ENCODE measurements at regions not wholly inside any gene's neighbourhood (a gene's known extent, or its start where the extent isn't known, plus 50 kb on each side); places are given as distances from the start of the nearest gene placed in this dataset.

- Histone ChIP-seq H3K36me3 (replicated peaks) (no peaks in the 10 kb centered on the region), H3K4me3 (ENCODE audit: low read depth, low read length) (no peak overlapping the region), H3K27ac (no peak overlapping the region), H3K27me3 (replicated peaks) (no peaks in the 10 kb centered on the region)
- TF ChIP-seq CTCF (IDR thresholded peaks at IDR 0.05; ENCODE audit: low read depth, low read length, missing control alignments), result no peak
- in situ Hi-C loops (cut with HindIII; ENCODE audit: low pct_ligation_motif_present, low sequenced_read_pairs), result no loop called here
- DNase-seq, result no peak
These were observed 882.4 kb upstream of the AUTS2 start for GRCh38 chr7:68715907-68716306.

GRCh38 chr7:68717176-68717575, 881.1 kb upstream of the AUTS2 start:
- in situ Hi-C loops (cut with HindIII; ENCODE audit: low pct_ligation_motif_present, low sequenced_read_pairs), result no loop called here
- DNase-seq, result no peak
- Histone ChIP-seq H3K27me3 (replicated peaks) (no peaks in the 10 kb centered on the region), H3K27ac (no peak overlapping the region), H3K4me3 (ENCODE audit: low read depth, low read length) (no peak overlapping the region), H3K36me3 (replicated peaks) (no peaks in the 10 kb centered on the region)
- TF ChIP-seq CTCF (IDR thresholded peaks at IDR 0.05; ENCODE audit: low read depth, low read length, missing control alignments), result no peak

GRCh38 chr7:68718097-68718551, 880.2 kb upstream of the AUTS2 start:
- DNase-seq, result no peak
- Histone ChIP-seq H3K27me3 (replicated peaks) (no peaks in the 10 kb centered on the region), H3K27ac (no peak overlapping the region), H3K4me3 (ENCODE audit: low read depth, low read length) (no peak overlapping the region), H3K36me3 (replicated peaks) (no peaks in the 10 kb centered on the region)
- in situ Hi-C loops (cut with HindIII; ENCODE audit: low pct_ligation_motif_present, low sequenced_read_pairs), result no loop called here
- no peak for TF ChIP-seq CTCF (IDR thresholded peaks at IDR 0.05; ENCODE audit: low read depth, low read length, missing control alignments)

GRCh38 chr7:68720697-68721096, 877.6 kb upstream of the AUTS2 start:
- Histone ChIP-seq H3K4me3 (ENCODE audit: low read depth, low read length) (no peak overlapping the region), H3K27me3 (replicated peaks) (no peaks in the 10 kb centered on the region), H3K36me3 (replicated peaks) (no peaks in the 10 kb centered on the region), H3K27ac (no peak overlapping the region)
- in situ Hi-C loops (cut with HindIII; ENCODE audit: low pct_ligation_motif_present, low sequenced_read_pairs), result no loop called here
- no peak for TF ChIP-seq CTCF (IDR thresholded peaks at IDR 0.05; ENCODE audit: low read depth, low read length, missing control alignments)
- DNase-seq, result peak; percentile 19

- H3K27ac ChIP-seq, result no peak overlapping the region
- in situ Hi-C loops (cut with HindIII; ENCODE audit: low pct_ligation_motif_present, low sequenced_read_pairs), result no loop called here
- TF ChIP-seq CTCF (IDR thresholded peaks at IDR 0.05; ENCODE audit: low read depth, low read length, missing control alignments), result no peak
- H3K27me3 ChIP-seq (replicated peaks), result no peaks in the 10 kb centered on the region
- no peak overlapping the region for H3K4me3 ChIP-seq (ENCODE audit: low read depth, low read length)
- H3K36me3 ChIP-seq (replicated peaks), result no peaks in the 10 kb centered on the region
- no peak for DNase-seq
These were observed 876.2 kb upstream of the AUTS2 start for GRCh38 chr7:68722044-68722443.

- Histone ChIP-seq H3K27ac (no peak overlapping the region), H3K27me3 (replicated peaks) (no peaks in the 10 kb centered on the region), H3K4me3 (ENCODE audit: low read depth, low read length) (no peak overlapping the region), H3K36me3 (replicated peaks) (no peaks in the 10 kb centered on the region)
- TF ChIP-seq CTCF (IDR thresholded peaks at IDR 0.05; ENCODE audit: low read depth, low read length, missing control alignments), result no peak
- DNase-seq, result no peak
- in situ Hi-C loops (cut with HindIII; ENCODE audit: low pct_ligation_motif_present, low sequenced_read_pairs), result no loop called here
These were observed 873.3 kb upstream of the AUTS2 start for GRCh38 chr7:68724965-68725364.
